Heart right ventricle (tissue), 16 donors: ENCODE measurements at regions not wholly inside any gene's neighbourhood (a gene's known extent, or its start where the extent isn't known, plus 50 kb on each side); places are given as distances from the start of the nearest gene placed in this dataset.

Experiments used
- ATAC-seq, 8 donors: fragments of 200-7000 bp; cut with Tn5 transposase; one replicate each; pipeline ENCODE4 v1.9.1; 2020; ENCODE audit warnings: mild to moderate bottlenecking in 8 of 8, moderate library complexity in 8 of 8, moderate number of reproducible peaks in 1 of 8
- DNase-seq, 2 donors: peaks; one replicate each; pipeline ENCODE4 v3.0.0-alpha.2; 2020
- H3K27ac ChIP-seq, 10 donors: fragments of 200-600 bp; sonication (generic) in 2 of 10; one replicate each; pipeline versions ENCODE4 v1.5.0 to v1.8.0; 2020 to 2022; ENCODE audit warnings: mild to moderate bottlenecking in 3 of 10
- H3K27me3 ChIP-seq, 7 donors: fragments of 200-600 bp; one replicate each; pipeline ENCODE4 v1.8.0; 2021 to 2022; ENCODE audit warnings: mild to moderate bottlenecking in 2 of 7
- H3K36me3 ChIP-seq, 9 donors: fragments of 200-600 bp; sonication (generic) in 1 of 9; one replicate each; pipeline versions ENCODE4 v1.5.0 to v1.8.0; 2020 to 2022; ENCODE audit warnings: mild to moderate bottlenecking in 2 of 9
- H3K4me1 ChIP-seq, 9 donors: fragments of 200-600 bp; sonication (generic) in 1 of 9; one replicate each; pipeline versions ENCODE4 v1.5.0 to v1.8.0; 2020 to 2022; ENCODE audit warnings: mild to moderate bottlenecking in 4 of 9
- H3K4me3 ChIP-seq, 10 donors: fragments of 200-600 bp; sonication (generic) in 2 of 10; one replicate each; pipeline versions ENCODE4 v1.5.0 to v1.8.0; 2020 to 2022; ENCODE audit warnings: mild to moderate bottlenecking in 7 of 10, moderate library complexity in 2 of 10
- H3K9me3 ChIP-seq, 11 donors: fragments of 200-600 bp in 10 of 11; sonication (generic) in 2 of 11; one replicate each; pipeline versions ENCODE4 v1.5.0 to v1.8.0; 2013 to 2022; ENCODE audit warnings: mild to moderate bottlenecking in 2 of 11, control low read depth in 1 of 11, moderate library complexity in 1 of 11
- CTCF ChIP-seq, 9 donors: fragments of 200-600 bp; sonication (generic) in 2 of 9; IDR thresholded peaks; one replicate each; pipeline versions ENCODE4 v1.5.0 to v1.8.0; 2021 to 2022; ENCODE audit warnings: antibody characterized with exemption in 9 of 9, mild to moderate bottlenecking in 5 of 9, moderate library complexity in 1 of 9
- WGBS, 2 donors: extraction: QIAGEN DNeasy Blood & Tissue Kit; methylation state at CpG; one replicate each; pipeline ENCODE4 v1.1.7; 2013; ENCODE audit warnings: inconsistent platforms in 1 of 2; 5-methylcytosine and 5-hydroxymethylcytosine counted together
- intact Hi-C, 10 donors: fragments of 100-400 bp; cut with DNase I; formaldehyde crosslinking; loops; one replicate each; pipeline versions ENCODE4 v1.11.1 to v1.14.2; 2022
- donor health status: Arrhythmogenic right ventricular cardiomyopathy.
- donor health status: ischemic (EF 13 %, LVEDD 7.1; RV severe dilation, severe dysfunction).
- donor health status: healthy with polysubstance abuse.
- donor health status: DM: no; HTN: yes; CAD: no.
- donor health status: DM: no; HTN: no; CAD: no.
- donor health status: ischemic (EF 25% LVEDD 6.9; RV normal size, moderate dysfunction).
- donor health status: ischemic (EF 25% LVEDD 5.7; RV mildly dilated, moderate dysfunction).
- donor health status: healthy.
- donor health status: DM: yes; HTN: yes; CAD: no.
- donor health status: Ischemic cardiomyopathy.
- donor health status: ischemic (EF 35%, LVEDD 5.7; RV mildly dilated, moderate dysfunction).
- donor health status: nonischemic (EF 11% LVEDD 7.7; RV severe dilation, severe dysfunction).
- donor health status: DM: yes; HTN: yes; CAD: no.
- donor health status: PGD.
- donor health status: ischemic (EF 29% LVEDD 5.4; RV normal size, mild dysfunction).
- donor health status: nonischemic (EF 23%, LVEDD 6.1; RV moderate dilation, normal function).

GRCh38 chr4:107187091-107187490, 151.0 kb upstream of the DKK2 start:
- Histone ChIP-seq H3K4me3 (no peak overlapping the region), H3K4me1 (no peaks in the 10 kb centered on the region), H3K36me3 (no peaks in the 10 kb centered on the region), H3K27ac (no peak overlapping the region), H3K9me3 (no peaks in the 10 kb centered on the region), H3K27me3 (no peaks in the 10 kb centered on the region)
- no peak for DNase-seq
- no peak for TF ChIP-seq CTCF (IDR thresholded peaks at IDR 0.05)
- 77 to 83% methylated on average over 2 of the region's 2 CpGs for WGBS, 2 donors
- intact Hi-C loops, result loop anchor here in 6 of 10 donors (10.0 kb wide), 3 partner anchors 142 to 548 kb away; partner anchors contain the start of gene DKK2 (in 1 of the 6)
- ATAC-seq, result no peak

GRCh38 chr4:107183155-107183774, 147.2 kb upstream of the DKK2 start:
- Histone ChIP-seq H3K4me1 (no peaks in the 10 kb centered on the region), H3K27ac (no peak overlapping the region), H3K4me3 (no peak overlapping the region), H3K9me3 (no peaks in the 10 kb centered on the region), H3K36me3 (no peaks in the 10 kb centered on the region), H3K27me3 (no peaks in the 10 kb centered on the region)
- ATAC-seq, result peak; percentile 47 to 87 (median 78)
- intact Hi-C loops, result loop anchor here in 8 of 10 donors (5.0 to 10.0 kb wide), 5 partner anchors 131 to 552 kb away; partner anchors contain the start of gene DKK2 (in 1 of the 8)
- peak; percentile 51 to 83 (median 79) for TF ChIP-seq CTCF (IDR thresholded peaks at IDR 0.05)
- 3 to 9% methylated on average over 3 of the region's 3 CpGs for WGBS, 2 donors
- DNase-seq, result peak in 1 of 2 donors; percentile 17

DNA sequence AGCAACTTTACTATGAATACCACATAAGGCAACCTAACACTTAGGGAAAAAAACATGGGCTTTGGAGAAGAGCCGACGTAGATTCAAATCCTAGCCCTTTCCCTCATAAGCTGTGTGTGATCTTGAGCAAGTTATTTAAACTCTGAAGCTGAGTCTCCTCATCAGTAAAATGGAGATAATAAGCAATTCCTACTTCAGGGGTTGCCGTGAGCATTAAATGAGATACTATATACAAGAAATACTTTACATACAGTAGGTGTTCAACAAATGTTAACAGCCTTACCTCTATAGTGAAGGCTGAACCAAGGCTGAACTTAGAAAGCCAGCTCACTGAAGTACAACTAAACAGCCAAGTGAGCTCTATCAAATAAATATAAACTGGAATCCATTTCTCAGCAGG, 146.2 kb upstream of the DKK2 start:
- WGBS, 2 donors, result 97% methylated on average over 3 of the region's 3 CpGs
- no peak for ATAC-seq
- intact Hi-C loops, result loop anchor here in 8 of 10 donors (5.0 to 10.0 kb wide), 5 partner anchors 130 to 552 kb away; partner anchors contain the start of gene DKK2 (in 1 of the 8)

GRCh38 chr4:107166873-107167450, 130.8 kb upstream of the DKK2 start:
- no peak for ATAC-seq
- WGBS, 2 donors, result 86 to 95% methylated on average over 1 of the region's 1 CpG
- no peak for TF ChIP-seq CTCF (IDR thresholded peaks at IDR 0.05)

More for the DNA sequence above, 146.2 kb upstream of the DKK2 start:
- TF ChIP-seq CTCF (IDR thresholded peaks at IDR 0.05), result no peak
- no peaks in the 10 kb centered on the region for H3K27me3 ChIP-seq
- no peaks in the 10 kb centered on the region for H3K36me3 ChIP-seq
- no peak overlapping the region for H3K4me3 ChIP-seq
- H3K4me1 ChIP-seq, result no peaks in the 10 kb centered on the region
- H3K27ac ChIP-seq, result no peak overlapping the region
- H3K9me3 ChIP-seq, result no peaks in the 10 kb centered on the region
- DNase-seq, result no peak

More at GRCh38 chr4:107166873-107167450, 130.8 kb upstream of the DKK2 start:
- Histone ChIP-seq H3K9me3 (peaks cover 0 to 26% (median 11%) of the 10 kb centered on the region in 11 donors), H3K27me3 (no peaks in the 10 kb centered on the region), H3K36me3 (no peaks in the 10 kb centered on the region), H3K4me3 (no peak overlapping the region), H3K27ac (no peak overlapping the region), H3K4me1 (no peaks in the 10 kb centered on the region)
- no peak for DNase-seq
- intact Hi-C loops, result no loop called here
